ENCODE measurements at regions not wholly inside any gene's neighbourhood (a gene's known extent, or its start where the extent isn't known, plus 50 kb on each side); places are given as distances from the start of the nearest gene placed in this dataset.

DNA sequence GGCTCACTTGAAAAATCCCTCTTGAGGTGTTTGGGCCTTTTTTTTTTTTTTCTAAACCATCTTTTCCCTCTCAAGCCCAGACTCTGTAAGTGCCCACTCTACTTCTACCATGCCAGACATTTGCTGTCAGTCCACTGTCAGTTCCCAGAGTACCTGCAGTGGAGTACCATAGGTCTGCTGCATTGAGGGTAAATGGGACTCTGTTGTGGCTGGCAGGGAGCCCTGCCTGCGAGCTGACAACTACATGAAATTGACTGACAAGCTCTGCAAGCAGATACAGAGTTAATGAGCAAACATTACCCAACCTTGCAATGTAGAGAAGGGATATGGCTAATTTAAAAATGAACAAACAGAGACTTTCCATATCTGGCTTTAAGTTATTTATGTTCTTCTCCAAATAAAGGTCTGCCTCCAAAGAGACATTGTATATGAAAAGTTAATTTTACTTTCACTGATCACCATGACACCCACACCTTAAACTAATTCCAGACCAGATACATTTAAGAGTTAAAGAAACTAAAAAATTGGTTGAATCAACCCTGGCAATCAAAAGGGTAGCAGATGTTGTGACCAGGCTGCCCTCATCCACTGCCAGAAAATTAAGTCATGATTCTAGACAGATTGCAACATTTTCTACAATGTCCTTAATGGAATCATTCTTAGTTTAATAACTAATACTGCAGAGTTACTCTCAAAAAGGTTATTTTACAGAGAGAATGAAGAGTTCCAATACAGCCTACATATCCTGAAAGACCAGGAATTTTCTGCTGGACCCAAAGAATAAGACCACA is 100.4 kb upstream of the PAM start:
- Histone ChIP-seq H3K4me1 (no peaks in the 10 kb centered on the region), H3K27me3 (no peaks in the 10 kb centered on the region), H3K4me3 (no peak overlapping the region), H3K9me3 (no peaks in the 10 kb centered on the region), H3K36me3 (replicated peaks in 1 of 2; ENCODE audit: insufficient read depth in 1 of 2, low read depth in 2 of 2) (no peaks in the 10 kb centered on the region), H3K27ac (no peak overlapping the region)
- DNase-seq, result no peak
- ATAC-seq, result no peak
- no peak for TF ChIP-seq POLR2A (IDR thresholded peaks at IDR 0.05)
- TF ChIP-seq, protein P1, sequence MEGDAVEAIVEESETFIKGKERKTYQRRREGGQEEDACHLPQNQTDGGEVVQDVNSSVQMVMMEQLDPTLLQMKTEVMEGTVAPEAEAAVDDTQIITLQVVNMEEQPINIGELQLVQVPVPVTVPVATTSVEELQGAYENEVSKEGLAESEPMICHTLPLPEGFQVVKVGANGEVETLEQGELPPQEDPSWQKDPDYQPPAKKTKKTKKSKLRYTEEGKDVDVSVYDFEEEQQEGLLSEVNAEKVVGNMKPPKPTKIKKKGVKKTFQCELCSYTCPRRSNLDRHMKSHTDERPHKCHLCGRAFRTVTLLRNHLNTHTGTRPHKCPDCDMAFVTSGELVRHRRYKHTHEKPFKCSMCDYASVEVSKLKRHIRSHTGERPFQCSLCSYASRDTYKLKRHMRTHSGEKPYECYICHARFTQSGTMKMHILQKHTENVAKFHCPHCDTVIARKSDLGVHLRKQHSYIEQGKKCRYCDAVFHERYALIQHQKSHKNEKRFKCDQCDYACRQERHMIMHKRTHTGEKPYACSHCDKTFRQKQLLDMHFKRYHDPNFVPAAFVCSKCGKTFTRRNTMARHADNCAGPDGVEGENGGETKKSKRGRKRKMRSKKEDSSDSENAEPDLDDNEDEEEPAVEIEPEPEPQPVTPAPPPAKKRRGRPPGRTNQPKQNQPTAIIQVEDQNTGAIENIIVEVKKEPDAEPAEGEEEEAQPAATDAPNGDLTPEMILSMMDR (IDR thresholded peaks at IDR 0.05), result no peak
- 25 to 33% methylated on average over 1 of the region's 1 CpG for WGBS, 2 donors
- intact Hi-C loops (cut with DNase I), result no loop called here

DNA sequence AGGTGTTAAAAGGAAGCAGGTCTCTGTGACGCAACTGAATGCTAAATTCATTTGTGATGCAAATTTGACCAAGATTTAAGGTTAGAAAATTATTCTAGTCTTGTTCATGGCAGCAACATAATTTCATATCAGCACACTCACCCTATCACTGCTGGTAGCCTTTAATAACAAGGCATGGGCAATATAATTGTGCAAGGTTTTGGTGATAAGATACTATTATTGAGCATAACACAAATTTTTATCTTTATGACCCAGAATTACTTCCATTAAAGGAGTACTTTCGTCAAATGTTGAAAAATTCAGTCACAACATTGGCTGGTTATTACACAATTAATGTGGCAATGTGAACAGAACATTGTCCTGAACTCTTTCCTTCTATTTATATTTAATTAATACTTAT is 96.0 kb upstream of the PAM start:
- Histone ChIP-seq H3K9me3 (no peaks in the 10 kb centered on the region), H3K27me3 (no peaks in the 10 kb centered on the region), H3K27ac (no peak overlapping the region), H3K4me3 (no peak overlapping the region), H3K4me1 (peaks cover 5% of the 10 kb centered on the region), H3K36me3 (replicated peaks in 1 of 2; ENCODE audit: insufficient read depth in 1 of 2, low read depth in 2 of 2) (no peaks in the 10 kb centered on the region)
- no peak for DNase-seq
- TF ChIP-seq, protein P1 (IDR thresholded peaks at IDR 0.05), result no peak
- TF ChIP-seq POLR2A (IDR thresholded peaks at IDR 0.05), result no peak
- ATAC-seq, result no peak
- WGBS, 2 donors, result 55 to 64% methylated on average over 2 of the region's 2 CpGs
- intact Hi-C loops (cut with DNase I), result no loop called here

DNA sequence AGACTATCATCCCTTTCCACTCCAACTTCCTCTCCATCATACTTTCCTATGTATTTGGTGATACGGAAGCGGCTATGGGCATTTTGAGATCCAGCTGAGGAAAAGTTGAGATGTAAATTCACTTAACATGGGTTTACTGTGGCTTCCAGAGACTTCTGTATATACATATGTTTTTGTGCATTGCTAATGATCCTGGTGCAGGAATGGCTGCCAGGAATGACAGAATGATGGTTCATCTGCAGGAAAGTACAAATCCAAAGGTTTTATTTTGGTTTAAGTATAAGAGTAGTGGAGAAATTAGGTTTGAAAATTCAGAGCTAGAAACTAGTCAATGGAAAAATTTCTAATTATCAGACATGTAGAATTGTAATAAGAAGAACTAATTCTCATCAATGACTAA is 95.0 kb upstream of the PAM start:
- DNase-seq, result no peak
- 98 to 99% methylated on average over 2 of the region's 2 CpGs for WGBS, 2 donors
- no peak for ATAC-seq
- intact Hi-C loops (cut with DNase I), result no loop called here
- no peak overlapping the region for H3K27ac ChIP-seq
- H3K27me3 ChIP-seq, result no peaks in the 10 kb centered on the region
- no peaks in the 10 kb centered on the region for H3K36me3 ChIP-seq (replicated peaks in 1 of 2; ENCODE audit: insufficient read depth in 1 of 2, low read depth in 2 of 2)
- H3K9me3 ChIP-seq, result no peaks in the 10 kb centered on the region
- no peak overlapping the region for H3K4me3 ChIP-seq
- no peak for TF ChIP-seq POLR2A (IDR thresholded peaks at IDR 0.05)
- TF ChIP-seq, protein P1 (IDR thresholded peaks at IDR 0.05), result no peak
- H3K4me1 ChIP-seq, result peaks cover 6% of the 10 kb centered on the region

GRCh38 chr5:102663749-102664530 is 91.2 kb upstream of the PAM start:
- ATAC-seq (no peak), DNase-seq (no peak)
- intact Hi-C loops (cut with DNase I), result no loop called here
- Histone ChIP-seq H3K4me1 (peaks cover 18% of the 10 kb centered on the region), H3K9me3 (no peaks in the 10 kb centered on the region), H3K27me3 (no peaks in the 10 kb centered on the region), H3K4me3 (no peak overlapping the region), H3K27ac (no peak overlapping the region), H3K36me3 (replicated peaks in 1 of 2; ENCODE audit: insufficient read depth in 1 of 2, low read depth in 2 of 2) (no peaks in the 10 kb centered on the region)
- TF ChIP-seq POLR2A (IDR thresholded peaks at IDR 0.05), result no peak
- TF ChIP-seq, protein P1 (IDR thresholded peaks at IDR 0.05), result no peak
- 63 to 75% methylated on average over 1 of the region's 1 CpG for WGBS, 2 donors

Data from body of pancreas (tissue), 4 donors.